ENCODE measurements at regions not wholly inside any gene's neighbourhood (a gene's known extent, or its start where the extent isn't known, plus 50 kb on each side); places are given as distances from the start of the nearest gene placed in this dataset.

- Histone ChIP-seq H3K4me3 (no peak overlapping the region), H3K27ac (no peak overlapping the region), H3K36me3 (no peaks in the 10 kb centered on the region), H3K4me1 (peaks cover 0 to 33% (median 8%) of the 10 kb centered on the region in 4 donors), H3K9me3 (no peaks in the 10 kb centered on the region), H3K27me3 (no peaks in the 10 kb centered on the region)
- no peak for DNase-seq
- WGBS (ENCODE audit: insufficient coverage, low coverage, low lambda C conversion rate, missing lambda C conversion rate): 92% methylated on average over 4 of the region's 4 CpGs
- TF ChIP-seq POLR2A (IDR thresholded peaks at IDR 0.05): no peak
- no peak for TF ChIP-seq CTCF (IDR thresholded peaks at IDR 0.05)
- no peak for ATAC-seq
- intact Hi-C loops (cut with DNase I): loop anchor here in 1 of 2 donors (10.0 kb wide), 1 partner anchor 84 kb away; no protein-coding TSS in a partner anchor
Measured at GRCh38 chr4:186898367-186898766, 174.7 kb upstream of the FAT1 start.

GRCh38 chr4:186900232-186900900, 176.7 kb upstream of the FAT1 start:
- H3K4me3 ChIP-seq: no peak overlapping the region
- no peaks in the 10 kb centered on the region for H3K9me3 ChIP-seq
- H3K4me1 ChIP-seq: peaks cover 0 to 42% (median 11%) of the 10 kb centered on the region in 4 donors
- H3K27ac ChIP-seq: peak overlapping the region in 2 of 3 donors; percentile 41 to 70
- DNase-seq: no peak
- no peaks in the 10 kb centered on the region for H3K27me3 ChIP-seq
- WGBS (ENCODE audit: insufficient coverage, low coverage, low lambda C conversion rate, missing lambda C conversion rate): 57% methylated on average over 7 of the region's 9 CpGs
- intact Hi-C loops (cut with DNase I): no loop called here
- no peaks in the 10 kb centered on the region for H3K36me3 ChIP-seq
- peak; percentile 18 to 39 (median 26) for ATAC-seq
- TF ChIP-seq POLR2A (IDR thresholded peaks at IDR 0.05) (no peak), CTCF (IDR thresholded peaks at IDR 0.05) (no peak)

DNA sequence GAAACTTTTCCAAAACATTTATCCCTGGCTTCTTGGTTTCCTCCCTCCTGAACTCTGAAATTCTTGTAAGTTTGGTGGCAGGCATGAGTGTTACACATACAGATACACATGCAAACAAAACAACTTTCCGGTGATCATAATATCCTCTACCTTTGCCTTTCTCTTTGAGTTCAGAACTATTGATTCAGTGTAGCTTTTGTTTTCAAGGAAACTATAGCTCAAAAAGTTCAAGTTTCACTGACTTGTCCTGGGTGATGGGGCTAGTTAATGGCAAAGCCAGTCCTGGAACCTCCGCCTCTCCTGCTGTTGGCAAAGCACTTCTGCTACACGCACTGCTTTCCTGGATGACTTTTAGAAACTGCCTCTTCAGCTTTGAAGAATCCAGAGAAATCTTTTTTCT, 177.3 kb upstream of the FAT1 start:
- H3K36me3 ChIP-seq: no peaks in the 10 kb centered on the region
- intact Hi-C loops (cut with DNase I): no loop called here
- TF ChIP-seq CTCF (IDR thresholded peaks at IDR 0.05): no peak
- TF ChIP-seq POLR2A (IDR thresholded peaks at IDR 0.05): no peak
- no peak overlapping the region for H3K4me3 ChIP-seq
- H3K27me3 ChIP-seq: no peaks in the 10 kb centered on the region
- peak; percentile 58 to 78 (median 63) for DNase-seq
- 30% methylated on average over 3 of the region's 3 CpGs for WGBS (ENCODE audit: insufficient coverage, low coverage, low lambda C conversion rate, missing lambda C conversion rate)
- H3K9me3 ChIP-seq: no peaks in the 10 kb centered on the region
- peaks cover 0 to 42% (median 11%) of the 10 kb centered on the region in 4 donors for H3K4me1 ChIP-seq
- peak; percentile 81 to 89 (median 85) for ATAC-seq
- peak overlapping the region in 2 of 3 donors; percentile 41 to 70 for H3K27ac ChIP-seq

DNA sequence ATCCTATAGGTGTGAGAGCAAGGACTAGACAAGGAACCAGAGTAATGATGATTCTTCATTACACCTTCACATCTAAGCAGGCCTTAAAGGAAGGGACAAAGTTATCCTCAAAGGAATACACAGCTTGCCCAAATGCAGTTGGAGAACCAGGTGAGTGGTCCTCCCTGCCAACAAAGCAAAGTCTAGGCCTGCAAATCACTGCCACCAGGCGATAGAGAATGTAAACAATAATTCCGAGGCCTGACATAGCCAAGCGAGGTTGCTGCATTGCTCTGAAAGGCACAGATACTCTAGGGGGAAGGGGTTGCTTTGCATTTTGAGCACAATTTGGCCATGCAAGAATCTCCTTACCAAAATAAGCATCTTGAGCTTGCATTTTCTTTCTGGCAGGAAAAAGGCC, 178.2 kb upstream of the FAT1 start:
- Histone ChIP-seq H3K4me1 (peaks cover 0 to 42% (median 11%) of the 10 kb centered on the region in 4 donors), H3K27ac (peak overlapping the region; percentile 41 to 70 (median 59)), H3K9me3 (no peaks in the 10 kb centered on the region), H3K4me3 (no peak overlapping the region), H3K27me3 (no peaks in the 10 kb centered on the region), H3K36me3 (no peaks in the 10 kb centered on the region)
- no peak for TF ChIP-seq POLR2A (IDR thresholded peaks at IDR 0.05)
- peak in 1 of 4 donors; percentile 10 for TF ChIP-seq CTCF (IDR thresholded peaks at IDR 0.05)
- intact Hi-C loops (cut with DNase I): no loop called here
- WGBS (ENCODE audit: insufficient coverage, low coverage, low lambda C conversion rate, missing lambda C conversion rate): 66% methylated on average over 3 of the region's 3 CpGs
- DNase-seq (no peak), ATAC-seq (peak in 3 of 4 donors; percentile 52 to 70 (median 64))
